ENCODE measurements at regions not wholly inside any gene's neighbourhood (a gene's known extent, or its start where the extent isn't known, plus 50 kb on each side); places are given as distances from the start of the nearest gene placed in this dataset.

DNA sequence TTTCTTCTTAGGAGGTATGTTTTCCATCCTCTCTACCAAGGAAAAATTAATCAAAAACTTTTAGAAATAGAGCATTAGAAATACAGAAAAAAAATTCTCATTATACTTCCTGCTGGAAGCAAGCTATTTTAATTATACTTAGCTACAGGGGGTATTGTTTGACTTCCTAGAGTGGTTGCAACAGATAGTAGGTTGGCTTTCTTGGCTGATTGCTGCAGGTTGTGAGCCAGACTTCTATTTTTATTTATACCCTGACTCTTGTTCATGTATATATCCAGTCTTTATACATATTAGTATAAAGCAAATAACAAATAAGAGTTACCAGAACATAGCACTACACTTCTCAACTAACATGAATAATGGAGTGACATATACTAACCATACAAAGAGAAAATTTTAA is 460.8 kb upstream of the REG3G start:
- no peak for DNase-seq (ENCODE audit: low read depth, low spot score)

DNA sequence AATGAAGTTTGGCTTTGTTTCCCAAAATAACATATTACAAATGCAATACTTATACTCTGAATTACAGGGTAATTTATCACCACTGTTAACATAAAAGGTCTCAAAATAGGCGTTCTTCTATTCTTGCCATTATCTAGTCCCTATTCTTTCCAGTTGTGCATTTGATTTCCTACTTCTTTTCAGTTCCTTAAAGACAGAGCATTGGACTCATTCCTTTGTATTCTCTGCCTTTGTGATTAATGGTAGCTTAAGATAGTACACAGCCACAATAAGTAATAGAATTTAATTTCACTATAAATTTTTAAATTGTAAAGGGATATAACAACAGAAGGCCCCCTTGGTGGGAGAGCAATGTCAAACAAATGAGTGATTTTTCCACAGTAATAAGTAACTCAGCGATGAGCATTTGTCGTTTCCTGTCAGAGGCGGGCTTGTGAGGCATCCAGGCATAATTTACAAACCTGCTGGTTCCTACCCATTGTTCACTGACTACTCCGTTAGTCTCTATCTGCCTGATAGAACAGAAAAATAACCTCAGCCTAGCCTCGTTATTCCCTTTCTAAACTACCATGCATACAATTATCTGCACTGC is 456.6 kb upstream of the REG3G start:
- no peak for DNase-seq (ENCODE audit: low read depth, low spot score)

DNA sequence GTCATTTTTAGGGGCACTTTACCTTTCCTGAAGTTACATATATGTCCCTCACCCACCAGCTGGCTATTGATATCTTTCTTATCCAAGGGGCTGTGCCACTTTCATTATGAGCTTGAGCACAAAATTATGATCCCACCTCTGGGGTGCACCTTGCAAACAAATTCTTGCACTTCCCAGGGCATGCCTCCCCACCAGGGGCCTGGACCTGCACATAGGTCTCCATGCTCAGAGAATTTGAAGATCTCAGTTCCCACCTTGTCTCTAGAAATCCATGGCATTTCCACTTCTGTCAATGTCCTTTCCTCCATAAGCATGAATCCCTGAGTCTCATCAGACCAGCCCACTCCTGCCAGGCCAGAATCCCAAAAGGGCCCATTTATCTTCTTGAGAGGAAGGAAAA is 449.1 kb upstream of the REG3G start:
- DNase-seq (ENCODE audit: low read depth, low spot score): no peak

DNA sequence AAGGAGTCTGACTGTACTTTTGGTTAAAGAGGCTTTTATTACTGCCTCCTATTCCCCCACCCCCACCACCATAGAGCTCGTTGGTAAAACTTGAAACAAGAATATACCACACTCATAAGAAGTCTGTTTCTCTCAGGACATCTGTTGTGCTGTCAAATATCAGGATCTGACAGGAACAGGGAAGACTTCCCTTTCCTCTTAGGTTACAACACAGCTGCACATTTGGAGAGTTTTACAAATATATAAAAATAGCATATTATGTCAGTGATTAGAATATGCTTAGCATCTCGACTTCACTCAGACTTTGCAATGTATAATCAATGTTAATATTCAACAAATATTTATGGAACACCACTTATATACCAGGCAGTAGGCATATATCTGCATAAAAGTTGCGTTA is 439.6 kb upstream of the REG3G start:
- no peak for DNase-seq (ENCODE audit: low read depth, low spot score)

DNA sequence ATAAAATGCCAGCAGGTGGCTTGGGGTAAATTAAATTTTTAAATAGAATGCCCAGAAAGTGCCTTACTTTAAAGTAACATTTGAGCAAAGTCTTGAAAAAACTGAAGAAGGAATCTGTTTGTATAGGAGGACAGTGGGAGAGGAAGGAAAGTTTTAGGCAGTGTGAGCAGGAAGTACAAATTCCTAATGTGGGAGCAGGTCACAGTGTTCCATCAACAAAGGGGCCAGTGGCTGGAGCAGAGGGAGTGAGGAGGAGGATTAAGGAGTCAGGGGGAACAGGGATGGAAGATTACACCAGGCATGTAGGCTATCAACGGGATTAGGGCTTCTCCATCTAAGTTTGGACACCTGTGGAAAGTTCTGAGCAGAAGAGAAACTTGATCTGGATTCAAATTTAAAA is 439.2 kb upstream of the REG3G start:
- no peak for DNase-seq (ENCODE audit: low read depth, low spot score)

DNA sequence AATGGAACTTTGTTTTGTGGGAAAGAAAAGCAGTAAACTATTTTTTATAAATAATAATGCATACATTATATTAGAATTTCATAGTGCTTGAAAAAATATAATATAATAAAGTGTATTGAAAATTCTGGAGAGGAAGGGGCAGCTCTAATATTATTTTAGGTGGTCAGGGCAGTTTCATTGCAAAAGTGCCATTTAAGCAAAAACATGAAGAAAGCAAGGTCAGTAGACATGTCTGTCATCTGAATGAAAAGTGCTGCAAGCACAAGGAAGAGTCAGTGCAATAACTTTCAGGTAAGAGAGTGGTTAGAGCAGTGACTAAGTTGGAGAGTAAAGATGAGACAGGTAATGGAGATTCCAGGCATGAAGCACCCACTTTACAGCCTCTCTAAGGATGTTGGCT is 435.6 kb upstream of the REG3G start:
- DNase-seq (ENCODE audit: low read depth, low spot score): no peak

DNA sequence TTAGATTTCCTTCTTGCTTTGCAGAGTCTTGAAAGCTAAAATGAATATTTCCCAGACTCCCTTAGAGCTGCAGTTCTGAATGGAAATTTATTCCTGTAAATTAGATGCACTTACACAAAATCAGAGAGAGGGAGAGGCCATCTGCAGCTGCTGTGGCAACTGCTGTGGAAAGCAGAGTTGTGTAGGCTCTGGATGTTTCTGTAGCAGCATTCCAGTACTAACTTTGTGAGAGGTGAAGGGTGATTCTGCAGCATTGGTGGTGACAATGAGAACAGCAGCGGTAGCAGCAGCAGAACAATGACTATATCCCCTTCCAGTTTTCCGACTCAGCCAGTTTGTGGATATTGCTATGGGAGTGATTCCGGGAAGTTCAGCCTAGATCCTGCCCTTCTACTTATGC is 433.0 kb upstream of the REG3G start:
- DNase-seq (ENCODE audit: low read depth, low spot score): peak; percentile 11

DNA sequence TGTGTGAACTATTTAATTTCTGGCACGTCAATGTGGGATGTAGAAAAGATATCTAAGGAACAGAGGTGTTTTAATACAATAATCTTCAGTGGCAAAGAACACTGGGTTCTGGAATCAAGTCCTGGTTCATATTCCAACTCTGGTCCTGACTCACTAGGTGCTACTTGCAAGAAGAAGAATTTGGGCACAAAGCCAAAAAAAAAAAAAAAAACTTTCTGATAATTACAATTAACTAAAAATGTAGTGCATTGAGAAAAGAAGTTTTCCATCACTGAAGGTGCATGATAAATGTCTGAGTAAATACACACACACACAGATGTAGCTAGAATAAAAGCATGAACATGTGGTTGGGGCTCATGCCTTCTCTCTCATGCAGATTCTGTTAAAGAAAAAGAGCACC is 424.4 kb upstream of the REG3G start:
- DNase-seq (ENCODE audit: low read depth, low spot score): no peak

DNA sequence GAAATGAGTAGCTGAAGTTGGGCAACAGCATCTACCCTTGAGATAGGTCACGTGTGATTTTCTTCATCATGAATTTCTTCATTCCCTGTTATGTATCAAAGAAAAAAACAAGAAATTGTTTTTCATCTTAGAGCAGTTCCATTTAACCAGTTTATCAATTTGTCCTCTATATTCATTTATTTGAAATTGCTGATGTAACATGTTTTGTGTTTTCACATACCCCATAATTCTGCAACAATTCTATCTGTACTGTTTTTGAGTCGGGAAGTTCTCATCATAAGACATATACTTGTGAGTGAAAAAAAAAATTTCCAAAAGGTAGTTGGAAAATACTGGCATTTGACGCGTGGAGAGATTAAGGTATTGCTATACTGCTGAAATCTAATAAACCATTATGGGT is 422.6 kb upstream of the REG3G start:
- no peak for DNase-seq (ENCODE audit: low read depth, low spot score)

DNA sequence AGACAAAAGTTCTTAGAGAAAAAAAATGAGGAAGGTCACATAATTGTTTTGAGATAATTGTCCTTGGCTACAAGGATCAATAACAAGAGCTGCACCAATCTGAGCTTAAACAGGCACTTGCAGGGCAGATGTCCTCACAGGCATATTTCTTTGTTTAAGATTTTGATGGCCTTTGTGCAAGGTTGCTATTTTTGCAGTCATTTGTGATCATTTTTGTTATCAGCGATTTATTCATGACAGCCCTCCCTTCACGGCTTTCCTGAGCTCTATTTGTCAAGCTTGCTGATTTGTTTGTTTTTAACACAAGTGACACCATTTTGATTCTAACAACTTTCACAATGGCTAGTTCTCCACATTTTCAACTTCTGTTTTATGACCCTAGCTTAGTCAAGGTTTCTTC is 418.6 kb upstream of the REG3G start:
- DNase-seq (ENCODE audit: low read depth, low spot score): no peak

DNA sequence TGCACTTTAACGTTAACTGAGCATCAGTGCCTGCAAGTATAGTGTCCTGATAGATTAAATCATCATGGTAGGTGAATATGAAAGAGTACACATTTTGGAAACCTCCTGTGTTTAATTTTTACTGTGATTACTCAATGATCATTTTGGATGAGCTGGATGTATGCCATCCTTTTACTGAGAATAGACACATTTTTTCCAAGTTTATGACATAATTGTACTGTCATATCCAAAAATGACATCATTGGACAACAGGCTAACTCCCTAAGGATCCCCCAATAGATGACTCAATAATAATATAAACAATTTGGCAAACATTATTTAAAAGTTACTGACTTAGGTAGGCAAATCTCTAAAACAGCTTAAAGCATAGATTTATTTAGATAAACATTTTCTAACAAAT is 410.8 kb upstream of the REG3G start:
- DNase-seq (ENCODE audit: low read depth, low spot score): no peak

DNA sequence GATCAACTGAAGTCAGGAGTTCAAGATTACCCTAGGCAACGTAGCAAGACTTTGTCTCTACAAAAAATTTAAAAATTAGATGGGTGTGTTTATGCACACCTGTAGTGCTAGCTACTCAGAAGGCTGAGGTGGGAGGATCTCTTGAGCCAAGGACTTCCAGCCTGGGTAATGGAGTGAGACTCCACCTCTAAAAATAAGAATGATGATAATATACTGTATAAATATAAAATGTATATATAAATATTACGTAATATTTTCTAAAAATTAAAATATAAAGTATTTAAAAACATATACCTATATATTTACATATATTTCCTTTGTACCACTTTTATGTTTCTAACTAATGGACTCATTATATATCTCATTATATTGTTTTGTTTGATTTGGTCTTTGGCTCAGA is 409.5 kb upstream of the REG3G start:
- DNase-seq (ENCODE audit: low read depth, low spot score): no peak

DNA sequence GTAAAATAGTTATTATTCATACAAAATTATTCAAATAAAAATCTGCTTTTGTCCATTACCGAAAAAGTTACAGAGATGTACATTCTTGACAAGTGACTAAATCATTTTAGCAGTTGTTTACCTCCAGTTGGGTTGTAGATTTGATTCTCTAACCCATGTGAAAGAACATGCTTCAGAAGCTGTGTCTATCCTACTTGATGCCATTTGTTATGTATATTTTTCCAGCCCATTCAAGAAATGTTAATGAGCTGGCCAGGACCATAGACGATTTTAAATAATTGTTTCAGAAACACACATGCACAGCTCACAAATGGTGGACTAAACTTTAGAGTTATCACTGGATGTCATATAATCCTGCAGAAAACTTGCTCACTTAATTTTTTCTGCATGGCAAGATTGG is 391.1 kb upstream of the REG3G start:
- no peak for DNase-seq (ENCODE audit: low read depth, low spot score)

DNA sequence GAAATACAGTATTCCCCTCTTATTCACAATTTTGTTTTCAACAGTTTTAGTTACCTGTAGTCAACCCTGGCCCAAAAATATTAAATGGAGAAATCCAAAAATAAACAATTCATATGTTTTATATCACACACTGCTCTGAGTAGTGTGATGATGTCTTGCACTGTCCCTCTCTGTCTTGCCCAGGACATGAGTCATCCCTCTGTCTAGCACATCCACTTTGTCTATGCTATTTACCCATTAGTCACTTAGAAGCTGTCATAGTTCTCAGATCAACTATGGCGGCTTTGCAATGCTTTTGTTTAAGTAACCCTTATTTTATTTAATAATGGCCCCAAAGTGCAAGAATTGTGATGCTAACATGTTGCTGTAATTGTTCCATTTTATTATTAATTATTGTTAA is 380.6 kb upstream of the REG3G start:
- DNase-seq (ENCODE audit: low read depth, low spot score): no peak

DNA sequence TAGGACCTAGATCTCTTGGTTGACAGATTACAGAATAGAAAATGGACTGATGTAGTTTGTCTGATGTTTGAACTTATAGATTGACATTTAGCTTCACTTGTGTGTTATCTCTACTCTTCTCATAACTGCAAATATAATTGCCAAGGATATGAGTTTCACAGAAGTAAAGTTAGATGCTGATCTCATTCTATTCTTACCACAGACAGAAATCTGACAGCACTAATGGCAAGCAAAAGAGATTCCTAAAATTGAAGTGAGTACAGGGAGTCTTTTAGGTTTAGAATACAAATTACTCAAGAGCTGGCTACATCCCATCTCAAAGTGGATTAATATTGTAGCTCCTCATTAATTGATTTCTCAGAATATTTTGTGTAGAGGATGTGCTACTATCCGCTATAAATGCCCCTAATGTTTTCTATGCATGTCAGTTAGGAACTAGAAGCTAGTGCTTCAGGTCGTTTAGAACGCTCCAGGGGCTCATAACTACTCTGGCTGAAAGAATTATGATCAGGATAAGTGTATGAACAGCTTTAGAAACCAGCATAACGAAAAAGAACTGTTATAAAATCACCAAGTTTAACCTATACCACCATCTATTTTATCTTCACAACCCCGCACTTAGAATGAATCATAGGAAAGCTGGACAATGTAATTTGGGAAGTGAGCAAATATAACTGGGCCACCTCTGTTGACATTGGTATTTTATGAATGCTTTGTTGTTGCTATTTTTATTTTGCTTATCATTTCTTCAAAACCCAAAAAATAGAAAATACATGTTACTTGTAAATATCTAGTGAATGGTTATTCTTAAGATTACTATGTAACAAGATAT is 378.8 kb upstream of the REG3G start:
- DNase-seq (ENCODE audit: low read depth, low spot score): no peak

DNA sequence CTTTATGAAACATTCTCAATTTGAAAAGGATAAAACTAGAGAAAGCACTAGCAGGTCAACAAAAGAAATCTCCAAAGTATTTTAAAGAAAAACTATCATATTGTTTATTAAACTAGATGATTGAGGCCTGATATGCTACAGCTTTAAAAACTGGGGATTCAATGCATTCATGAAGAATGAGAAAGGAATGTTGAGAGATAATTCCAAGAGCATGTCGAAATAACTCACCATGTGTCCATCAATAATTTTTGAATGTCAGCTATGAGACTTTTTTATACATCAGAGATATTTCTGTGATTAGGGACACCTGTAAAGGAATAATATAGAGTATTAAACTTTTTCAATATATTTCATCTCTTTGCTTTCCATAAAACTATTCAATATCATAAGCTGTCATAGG is 376.9 kb upstream of the REG3G start:
- no peak for DNase-seq (ENCODE audit: low read depth, low spot score)

DNA sequence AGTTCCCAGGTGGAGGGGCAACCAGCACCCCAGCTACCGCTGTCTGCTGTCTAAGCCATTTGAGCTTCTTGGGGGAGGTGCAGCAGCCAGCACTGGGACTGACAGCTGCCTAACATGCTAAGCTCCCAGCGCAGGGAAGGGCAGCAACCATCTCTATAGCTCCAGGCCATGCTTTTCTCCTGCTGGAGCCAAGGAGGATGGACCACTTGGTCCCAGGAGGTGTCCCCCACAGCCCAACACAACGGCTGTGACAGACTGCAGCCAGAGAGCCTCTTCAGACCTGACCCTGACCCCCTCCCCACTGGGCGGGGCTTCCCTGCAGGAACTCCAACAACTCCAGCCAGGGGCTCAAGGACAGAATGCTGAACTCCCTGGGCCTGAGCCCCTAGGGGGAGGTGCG is 370.6 kb upstream of the REG3G start:
- peak; percentile 46 for DNase-seq (ENCODE audit: low read depth, low spot score)

DNA sequence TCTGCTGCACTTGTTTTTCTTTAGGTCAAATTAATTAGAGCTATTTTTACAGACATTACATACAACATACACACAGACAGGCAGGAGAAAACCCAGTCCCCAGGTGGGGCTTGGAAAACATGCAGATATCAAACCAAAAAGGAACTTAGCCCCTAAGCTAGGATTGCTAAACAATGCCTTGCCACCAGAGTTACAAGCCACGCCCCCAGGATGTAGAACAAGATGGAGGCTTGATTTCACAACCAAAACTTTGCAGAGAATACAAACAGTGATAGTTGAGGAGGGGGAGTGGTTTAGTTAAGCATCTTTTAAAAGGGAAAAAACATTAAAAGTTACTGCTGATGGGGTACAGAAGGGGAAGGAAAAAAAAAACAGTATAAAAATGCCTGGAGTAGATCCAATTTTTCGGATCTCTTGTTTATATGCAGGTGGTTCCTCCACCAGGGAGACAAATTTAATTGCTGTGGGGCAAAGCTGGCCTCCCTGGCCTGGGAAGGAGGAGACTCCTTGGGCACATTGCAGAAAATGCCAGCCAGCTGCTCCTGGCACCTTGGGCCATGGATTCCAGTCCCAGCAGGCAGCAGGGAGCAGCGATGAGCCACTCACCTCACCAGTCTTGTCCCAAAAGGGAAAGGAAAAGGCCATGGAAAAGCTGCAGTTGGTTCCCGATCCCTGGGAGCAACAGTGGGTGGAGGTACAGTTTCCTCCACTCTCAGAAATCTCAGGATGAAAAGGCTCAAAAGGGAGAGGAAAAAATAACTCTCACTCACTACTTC is 348.4 kb upstream of the REG3G start:
- no peak for DNase-seq (ENCODE audit: low read depth, low spot score)

DNA sequence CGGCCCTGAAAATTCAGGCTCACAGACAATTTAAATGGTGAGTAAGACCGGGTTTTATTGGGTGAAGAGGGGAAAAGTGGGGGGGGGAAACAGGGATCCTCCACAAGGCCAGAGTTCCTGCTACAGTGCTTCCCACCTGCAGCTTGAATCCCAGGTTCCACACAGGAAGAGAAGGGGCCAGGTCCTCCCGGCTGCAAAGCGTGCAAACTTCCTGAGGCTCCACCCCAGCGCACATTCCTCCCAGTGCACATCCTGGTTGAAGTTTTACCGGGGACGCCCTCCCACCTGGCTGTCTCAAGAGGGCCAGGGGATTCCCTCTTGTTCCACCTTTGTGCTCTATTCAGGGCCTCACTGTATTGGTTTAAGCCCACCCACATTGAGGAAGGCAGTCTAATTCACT is 347.7 kb upstream of the REG3G start:
- DNase-seq (ENCODE audit: low read depth, low spot score): no peak

DNA sequence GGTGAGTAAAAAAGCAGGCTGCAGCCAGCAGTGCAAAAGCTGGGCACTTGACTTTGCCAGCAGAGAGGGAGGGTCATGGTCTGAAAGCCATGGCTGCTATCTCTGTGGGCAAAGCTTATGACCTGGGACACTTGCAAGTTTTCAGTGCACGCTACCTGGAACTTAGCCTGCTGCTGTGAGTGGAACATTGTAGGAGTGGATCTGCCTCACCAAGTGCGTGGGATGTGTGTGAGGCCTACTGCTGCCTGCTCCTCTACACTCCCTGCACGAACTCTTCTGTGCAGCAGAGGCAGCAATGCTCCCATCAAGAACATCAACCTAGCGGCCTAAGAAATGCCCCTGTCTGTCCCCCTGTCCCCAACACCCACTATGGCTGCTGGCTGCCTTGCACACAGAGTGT is 344.1 kb upstream of the REG3G start:
- DNase-seq (ENCODE audit: low read depth, low spot score): no peak

DNA sequence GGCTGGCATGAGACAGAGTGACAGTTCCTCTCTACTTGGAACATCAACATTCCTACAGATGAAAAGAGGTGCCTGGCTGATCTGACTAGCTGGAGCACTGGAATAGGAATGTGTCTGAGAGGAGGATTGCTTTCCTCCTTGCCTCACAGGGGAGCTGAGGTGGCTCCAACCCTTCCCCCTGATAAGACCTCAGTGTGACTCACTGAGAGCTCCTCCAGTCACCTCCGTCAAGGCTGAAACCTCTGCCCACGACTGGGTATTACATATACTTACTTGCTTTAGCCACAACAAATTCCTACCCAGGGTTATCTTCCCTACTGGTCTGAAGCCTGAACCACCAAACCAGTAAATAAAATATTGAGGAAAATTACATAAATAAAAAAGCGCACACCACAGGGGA is 342.7 kb upstream of the REG3G start:
- no peak for DNase-seq (ENCODE audit: low read depth, low spot score)

DNA sequence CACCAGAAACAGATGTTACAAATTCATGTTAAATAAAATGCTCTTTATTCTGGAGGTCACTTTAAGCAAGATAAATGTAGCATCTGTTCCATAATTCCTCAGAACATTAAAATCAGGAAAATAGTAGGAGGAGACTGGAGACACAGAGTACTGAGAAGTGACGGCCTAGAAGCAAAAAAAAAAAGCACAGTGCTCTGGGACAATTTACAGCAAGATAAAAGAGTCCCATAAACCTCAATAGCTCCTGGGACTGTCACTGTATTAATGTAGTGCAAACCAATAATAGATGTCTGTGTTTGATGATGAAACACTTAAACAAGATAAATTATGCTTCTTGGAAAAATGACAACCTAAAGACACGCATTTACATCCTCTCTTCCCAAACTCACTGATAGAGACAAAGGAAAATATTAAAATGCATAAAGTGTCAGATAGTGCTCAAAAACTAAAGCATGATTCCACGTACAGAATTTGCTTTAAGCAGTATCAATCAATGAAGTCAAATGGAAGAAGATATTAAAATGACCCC is 338.8 kb upstream of the REG3G start:
- no peak for DNase-seq (ENCODE audit: low read depth, low spot score)

DNA sequence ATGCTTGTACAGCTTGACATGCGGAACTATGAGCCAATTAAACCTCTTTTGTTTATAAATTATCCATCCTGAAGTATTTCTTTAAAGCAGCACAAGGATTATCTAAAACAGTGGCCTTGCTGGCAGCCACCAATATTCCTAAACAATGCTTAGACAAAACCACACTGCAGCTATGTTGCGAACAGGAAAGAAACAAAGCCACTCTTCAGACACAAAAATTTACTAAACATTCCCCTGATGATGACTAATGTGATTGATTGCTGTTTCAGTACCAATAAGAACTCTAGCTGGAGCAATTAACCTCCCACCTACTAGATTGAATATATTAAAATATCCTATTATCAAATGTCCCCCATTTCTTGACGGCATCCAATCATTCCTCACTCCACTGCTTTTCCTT is 325.8 kb upstream of the REG3G start:
- DNase-seq (ENCODE audit: low read depth, low spot score): no peak
